HEK293T (cell line): ENCODE measurements at regions not wholly inside any gene's neighbourhood (a gene's known extent, or its start where the extent isn't known, plus 50 kb on each side); places are given as distances from the start of the nearest gene placed in this dataset.

Experiments used
- ARNT ChIP-seq: fragments of 450-650 bp; IDR thresholded peaks from 2 replicates; pipeline ENCODE4 v1.6.1; 2017; ENCODE audit warnings: mild to moderate bottlenecking
- BHLHE40 ChIP-seq: fragments of 450-650 bp; IDR thresholded peaks from 2 replicates; pipeline ENCODE4 v1.6.1; 2016; ENCODE audit warnings: mild to moderate bottlenecking, moderate library complexity, borderline replicate concordance
- CTBP1 ChIP-seq: fragments of 450-650 bp; IDR thresholded peaks from 2 replicates; pipeline ENCODE4 v1.6.1; 2016; ENCODE audit warnings: borderline replicate concordance
- ELF4 ChIP-seq: fragments of 450-650 bp; IDR thresholded peaks from 2 replicates; pipeline ENCODE4 v1.6.1; 2017; ENCODE audit warnings: antibody characterized with exemption
- FOXA1 ChIP-seq: fragments of 450-650 bp; IDR thresholded peaks from 2 replicates; pipeline ENCODE4 v1.6.1; 2016; ENCODE audit warnings: mild to moderate bottlenecking
- FOXK2 ChIP-seq: fragments of 450-650 bp; IDR thresholded peaks from 2 replicates; pipeline ENCODE4 v1.6.1; 2016; ENCODE audit warnings: mild to moderate bottlenecking
- FOXM1 ChIP-seq: fragments of 450-650 bp; IDR thresholded peaks from 2 replicates; pipeline ENCODE4 v1.6.1; 2017; ENCODE audit warnings: mild to moderate bottlenecking, borderline replicate concordance
- HDGF ChIP-seq: fragments of 450-650 bp; IDR thresholded peaks from 2 replicates; pipeline ENCODE4 v1.6.1; 2017; ENCODE audit warnings: antibody characterized with exemption, borderline replicate concordance
- L3MBTL2 ChIP-seq: fragments of 450-650 bp; conservative IDR thresholded peaks from 2 replicates; pipeline ENCODE4 v1.6.1; 2016; ENCODE audit warnings: mild to moderate bottlenecking
- NFRKB ChIP-seq: fragments of 450-650 bp; IDR thresholded peaks from 2 replicates; pipeline ENCODE4 v1.6.1; 2016; ENCODE audit warnings: mild to moderate bottlenecking, moderate library complexity
- SP1 ChIP-seq: fragments of 450-650 bp; IDR thresholded peaks from 2 replicates; pipeline ENCODE4 v1.6.1; 2017
- SUZ12 ChIP-seq: fragments of 450-650 bp; IDR thresholded peaks from 2 replicates; pipeline ENCODE4 v1.6.1; 2016; ENCODE audit warnings: mild to moderate bottlenecking
- TARDBP ChIP-seq: fragments of 450-650 bp; IDR thresholded peaks from 2 replicates; pipeline ENCODE4 v1.6.1; 2016
- ZNF384 ChIP-seq: fragments of 450-650 bp; IDR thresholded peaks from 2 replicates; pipeline ENCODE4 v1.6.1; 2016

GRCh38 chr17:69788957-69789356, 286.1 kb upstream of the KCNJ16 start:
- no peak for TF ChIP-seq SP1
- TF ChIP-seq SUZ12 = no peak
- no peak for TF ChIP-seq FOXM1
- TF ChIP-seq FOXK2 = no peak
- no peak for TF ChIP-seq TARDBP
- TF ChIP-seq NFRKB = no peak
- TF ChIP-seq ARNT = no peak
- no peak for TF ChIP-seq HDGF
- no peak for TF ChIP-seq L3MBTL2
- TF ChIP-seq FOXA1 = no peak
- TF ChIP-seq CTBP1 = no peak
- no peak for TF ChIP-seq ZNF384
- TF ChIP-seq ELF4 = no peak
- no peak for TF ChIP-seq BHLHE40
